ENCODE measurements at regions not wholly inside any gene's neighbourhood (a gene's known extent, or its start where the extent isn't known, plus 50 kb on each side); places are given as distances from the start of the nearest gene placed in this dataset.

DNA sequence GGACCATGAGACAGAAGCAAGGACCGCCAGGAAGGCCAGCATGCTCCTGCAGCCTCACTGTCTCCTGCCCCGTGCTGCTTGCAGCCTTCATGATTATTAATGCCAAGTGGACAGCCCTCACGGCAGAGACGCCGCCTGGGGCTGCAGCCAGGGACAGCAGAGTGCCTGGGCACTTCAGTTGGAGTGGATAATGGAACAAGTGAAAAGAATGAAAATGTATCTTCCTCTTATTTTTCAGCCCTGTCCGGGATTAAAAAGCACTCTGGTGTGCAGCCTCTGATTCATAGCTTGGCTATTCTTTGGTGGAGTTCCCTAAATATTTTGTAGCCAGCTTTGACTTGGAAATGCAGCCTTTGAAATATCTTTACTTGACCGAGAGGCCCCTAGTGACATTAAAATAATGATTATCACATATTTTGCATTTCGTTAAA is 1404.2 kb downstream of the BRD1 start:
- TF ChIP-seq, protein P1, sequence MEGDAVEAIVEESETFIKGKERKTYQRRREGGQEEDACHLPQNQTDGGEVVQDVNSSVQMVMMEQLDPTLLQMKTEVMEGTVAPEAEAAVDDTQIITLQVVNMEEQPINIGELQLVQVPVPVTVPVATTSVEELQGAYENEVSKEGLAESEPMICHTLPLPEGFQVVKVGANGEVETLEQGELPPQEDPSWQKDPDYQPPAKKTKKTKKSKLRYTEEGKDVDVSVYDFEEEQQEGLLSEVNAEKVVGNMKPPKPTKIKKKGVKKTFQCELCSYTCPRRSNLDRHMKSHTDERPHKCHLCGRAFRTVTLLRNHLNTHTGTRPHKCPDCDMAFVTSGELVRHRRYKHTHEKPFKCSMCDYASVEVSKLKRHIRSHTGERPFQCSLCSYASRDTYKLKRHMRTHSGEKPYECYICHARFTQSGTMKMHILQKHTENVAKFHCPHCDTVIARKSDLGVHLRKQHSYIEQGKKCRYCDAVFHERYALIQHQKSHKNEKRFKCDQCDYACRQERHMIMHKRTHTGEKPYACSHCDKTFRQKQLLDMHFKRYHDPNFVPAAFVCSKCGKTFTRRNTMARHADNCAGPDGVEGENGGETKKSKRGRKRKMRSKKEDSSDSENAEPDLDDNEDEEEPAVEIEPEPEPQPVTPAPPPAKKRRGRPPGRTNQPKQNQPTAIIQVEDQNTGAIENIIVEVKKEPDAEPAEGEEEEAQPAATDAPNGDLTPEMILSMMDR (IDR thresholded peaks at IDR 0.05; ENCODE audit: insufficient read depth, low read length, poor library complexity, severe bottlenecking): no peak
- TF ChIP-seq EZH2phosphoT487 (conservative IDR thresholded peaks at IDR 0.05; ENCODE audit: low read length): no peak
